Stomach (tissue), 4 donors: ENCODE measurements at regions not wholly inside any gene's neighbourhood (a gene's known extent, or its start where the extent isn't known, plus 50 kb on each side); places are given as distances from the start of the nearest gene placed in this dataset.
"Not testable (repeated sequence)": the region's sequence is repeated elsewhere in the genome, so short reads cannot be mapped to it uniquely, and the experiment has no call there.

Experiments used
- EP300 ChIP-seq: sonication (generic); formaldehyde crosslinking; IDR thresholded peaks from one replicate; pipeline ENCODE4 v1.6.1; 2017; ENCODE audit warnings: antibody characterized with exemption
- TF ChIP-seq, protein P1 (sequence below), 7 experiments: fragments of 450-650 bp in 4 of 7; fragments of 200-600 bp in 3 of 7; sonication (generic) in 3 of 7; IDR thresholded peaks; one replicate each; pipeline ENCODE4 v1.5.1; 2016 to 2019; ENCODE audit warnings: antibody characterized with exemption in 7 of 7, control low read depth in 2 of 7, mild to moderate bottlenecking in 1 of 7

DNA sequence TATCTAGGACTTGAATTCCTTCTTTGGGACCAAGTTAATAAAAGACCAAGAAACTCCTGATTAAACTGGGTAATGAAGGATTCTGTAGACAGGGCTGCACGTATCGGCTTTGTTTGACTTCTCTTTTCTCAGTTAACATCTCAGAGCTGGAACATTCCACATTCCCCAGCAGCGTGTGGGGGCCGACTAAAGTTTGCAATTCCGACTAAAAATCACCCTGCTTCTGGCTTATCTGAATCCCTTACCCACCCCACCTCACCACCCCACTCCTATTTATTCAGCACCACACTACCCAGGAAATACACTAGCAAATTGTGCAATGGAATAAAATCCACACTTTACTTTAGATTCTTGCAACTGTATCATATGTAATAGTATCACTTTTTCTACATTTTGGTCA, 87.1 kb downstream of the EOMES start:
- TF ChIP-seq, protein P1, sequence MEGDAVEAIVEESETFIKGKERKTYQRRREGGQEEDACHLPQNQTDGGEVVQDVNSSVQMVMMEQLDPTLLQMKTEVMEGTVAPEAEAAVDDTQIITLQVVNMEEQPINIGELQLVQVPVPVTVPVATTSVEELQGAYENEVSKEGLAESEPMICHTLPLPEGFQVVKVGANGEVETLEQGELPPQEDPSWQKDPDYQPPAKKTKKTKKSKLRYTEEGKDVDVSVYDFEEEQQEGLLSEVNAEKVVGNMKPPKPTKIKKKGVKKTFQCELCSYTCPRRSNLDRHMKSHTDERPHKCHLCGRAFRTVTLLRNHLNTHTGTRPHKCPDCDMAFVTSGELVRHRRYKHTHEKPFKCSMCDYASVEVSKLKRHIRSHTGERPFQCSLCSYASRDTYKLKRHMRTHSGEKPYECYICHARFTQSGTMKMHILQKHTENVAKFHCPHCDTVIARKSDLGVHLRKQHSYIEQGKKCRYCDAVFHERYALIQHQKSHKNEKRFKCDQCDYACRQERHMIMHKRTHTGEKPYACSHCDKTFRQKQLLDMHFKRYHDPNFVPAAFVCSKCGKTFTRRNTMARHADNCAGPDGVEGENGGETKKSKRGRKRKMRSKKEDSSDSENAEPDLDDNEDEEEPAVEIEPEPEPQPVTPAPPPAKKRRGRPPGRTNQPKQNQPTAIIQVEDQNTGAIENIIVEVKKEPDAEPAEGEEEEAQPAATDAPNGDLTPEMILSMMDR (IDR thresholded peaks at IDR 0.05): not testable (repeated sequence)
- not testable (repeated sequence) for TF ChIP-seq EP300
